Putamen (tissue), 1 donor: ENCODE measurements at regions not wholly inside any gene's neighbourhood (a gene's known extent, or its start where the extent isn't known, plus 50 kb on each side); places are given as distances from the start of the nearest gene placed in this dataset.

ENCODE experiments used
- DNase-seq: peaks from one replicate; pipeline ENCODE4 v3.0.0-alpha.2; 2016; ENCODE audit warnings: low spot score

GRCh38 chr5:33370466-33370859 lies 70.3 kb upstream of the TARS1 start:
- no peak for DNase-seq

GRCh38 chr5:33371660-33372059 lies 69.1 kb upstream of the TARS1 start:
- no peak for DNase-seq

- DNase-seq = no peak
Measured at GRCh38 chr5:33372721-33373472, 67.9 kb upstream of the TARS1 start.

- DNase-seq = no peak
Measured at GRCh38 chr5:33375900-33376299, 64.9 kb upstream of the TARS1 start.

- DNase-seq = no peak
Measured at GRCh38 chr5:33379757-33380156, 61.0 kb upstream of the TARS1 start.

GRCh38 chr5:33381243-33381642 lies 59.5 kb upstream of the TARS1 start:
- DNase-seq = no peak
